CD14-positive monocyte (primary cell): ENCODE measurements at regions not wholly inside any gene's neighbourhood (a gene's known extent, or its start where the extent isn't known, plus 50 kb on each side); places are given as distances from the start of the nearest gene placed in this dataset.

Experiments used
- DNase-seq, 3 donors: peaks; one replicate each; pipeline ENCODE4 v3.0.0-alpha.2; 2011 to 2022
- H2AFZ ChIP-seq: 2 replicates; pipeline ENCODE4 v1.6.0; 2012; ENCODE audit warnings: mild to moderate bottlenecking, low read depth, low read length, inconsistent platforms; ENCODE audit not compliant: insufficient read depth, poor library complexity, severe bottlenecking
- H3K27ac ChIP-seq, 2 donors: 1 replicate in 1 of 2; 2 replicates in 1 of 2; pipeline ENCODE4 v1.5.1; 2012 to 2013; ENCODE audit warnings: low read length in 2 of 2, control low read depth in 1 of 2, inconsistent platforms in 1 of 2, low read depth in 1 of 2, mild to moderate bottlenecking in 1 of 2
- H3K27me3 ChIP-seq, 2 donors: one replicate each; pipeline versions ENCODE4 v1.6.0 to v1.6.1; 2011 to 2013; ENCODE audit warnings: low read length in 2 of 2; ENCODE audit not compliant: control insufficient read depth in 2 of 2, insufficient read depth in 2 of 2
- H3K36me3 ChIP-seq, 2 donors: replicated peaks in 1 of 2; 1 replicate in 1 of 2; 2 replicates in 1 of 2; pipeline versions ENCODE4 v1.5.1 to v1.6.1; 2012 to 2013; ENCODE audit warnings: low read length in 2 of 2, control low read depth in 1 of 2, inconsistent platforms in 1 of 2, mild to moderate bottlenecking in 1 of 2; ENCODE audit not compliant: insufficient read depth in 2 of 2, control insufficient read depth in 1 of 2
- H3K4me1 ChIP-seq, 2 donors: 1 replicate in 1 of 2; 2 replicates in 1 of 2; pipeline versions ENCODE4 v1.5.1 to v1.6.1; 2012 to 2013; ENCODE audit warnings: low read length in 2 of 2, control low read depth in 1 of 2, inconsistent platforms in 1 of 2, mild to moderate bottlenecking in 1 of 2, moderate library complexity in 1 of 2; ENCODE audit not compliant: insufficient read depth in 2 of 2, control insufficient read depth in 1 of 2
- H3K4me2 ChIP-seq: replicated peaks from 2 replicates; pipeline ENCODE3; 2012; ENCODE audit warnings: low read length, moderate library complexity, mild to moderate bottlenecking; ENCODE audit not compliant: poor library complexity, severe bottlenecking; ENCODE audit errors: extremely low read depth
- H3K4me3 ChIP-seq, 3 experiments: fragments of 200-600 bp in 1 of 3; sonication (generic) in 1 of 3; replicated peaks in 1 of 3; 1 replicate in 2 of 3; 2 replicates in 1 of 3; pipeline ENCODE4 v1.5.1; 2011 to 2013; ENCODE audit warnings: low read length in 3 of 3, mild to moderate bottlenecking in 3 of 3, control low read depth in 2 of 3, low read depth in 2 of 3, inconsistent platforms in 1 of 3, moderate library complexity in 1 of 3
- H3K79me2 ChIP-seq: 2 replicates; pipeline ENCODE4 v1.6.0; 2012; ENCODE audit warnings: mild to moderate bottlenecking, control low read depth, inconsistent platforms, low read length, moderate library complexity; ENCODE audit not compliant: insufficient read depth
- H3K9ac ChIP-seq: 2 replicates; pipeline ENCODE4 v1.6.0; 2017; ENCODE audit warnings: low read length, mild to moderate bottlenecking; ENCODE audit not compliant: insufficient read depth, poor library complexity, severe bottlenecking
- H3K9me3 ChIP-seq, 2 donors: replicated peaks in 1 of 2; 1 replicate in 1 of 2; 2 replicates in 1 of 2; pipeline versions ENCODE4 v1.5.1 to v1.6.1; 2012 to 2013; ENCODE audit warnings: low read length in 2 of 2, control low read depth in 1 of 2; ENCODE audit not compliant: control insufficient read depth in 1 of 2, insufficient read depth in 1 of 2
- H4K20me1 ChIP-seq: 2 replicates; pipeline ENCODE4 v1.6.0; 2012; ENCODE audit warnings: mild to moderate bottlenecking, low read length, control low read depth, moderate library complexity; ENCODE audit not compliant: insufficient read depth
- H3K27ac Mint-ChIP-seq, 7 donors: one replicate each; pipeline ENCODE4 v1.8.0; 2020; ENCODE audit warnings: mild to moderate bottlenecking in 7 of 7, mixed read lengths in 7 of 7, moderate library complexity in 6 of 7, inconsistent platforms in 2 of 7
- H3K27me3 Mint-ChIP-seq, 3 donors: one replicate each; pipeline ENCODE4 v1.8.0; 2021 to 2022; ENCODE audit warnings: low read depth in 3 of 3, mild to moderate bottlenecking in 3 of 3, mixed read lengths in 3 of 3, moderate library complexity in 3 of 3, inconsistent platforms in 1 of 3
- H3K36me3 Mint-ChIP-seq, 2 donors: one replicate each; pipeline ENCODE4 v1.8.0; 2020; ENCODE audit warnings: mixed read lengths in 2 of 2, inconsistent platforms in 1 of 2, mild to moderate bottlenecking in 1 of 2
- H3K4me1 Mint-ChIP-seq: one replicate; pipeline ENCODE4 v1.8.0; 2020; ENCODE audit warnings: mild to moderate bottlenecking, mixed read lengths
- H3K4me3 Mint-ChIP-seq, 2 donors: one replicate each; pipeline ENCODE4 v1.8.0; 2020; ENCODE audit warnings: mild to moderate bottlenecking in 2 of 2, mixed read lengths in 2 of 2, moderate library complexity in 1 of 2
- H3K9me3 Mint-ChIP-seq, 7 donors: one replicate each; pipeline ENCODE4 v1.8.0; 2020 to 2022; ENCODE audit warnings: mixed read lengths in 7 of 7, mild to moderate bottlenecking in 6 of 7, moderate library complexity in 6 of 7, inconsistent platforms in 2 of 7
- WGBS: methylation state at CpG from one replicate; pipeline ENCODE4 v1.1.5; 2013; ENCODE audit warnings: missing lambda C conversion rate; ENCODE audit not compliant: insufficient coverage; 5-methylcytosine and 5-hydroxymethylcytosine counted together
- intact Hi-C, 2 donors: fragments of 100-400 bp; cut with micrococcal nuclease; formaldehyde crosslinking; loops; one replicate each; pipeline versions ENCODE4 v1.15.0 to v1.15.1; 2023
- TF ChIP-seq, protein P1 (sequence below): fragments of 200-600 bp; IDR thresholded peaks from one replicate; pipeline ENCODE4 v1.8.0; 2022; ENCODE audit warnings: antibody characterized with exemption, mild to moderate bottlenecking

DNA sequence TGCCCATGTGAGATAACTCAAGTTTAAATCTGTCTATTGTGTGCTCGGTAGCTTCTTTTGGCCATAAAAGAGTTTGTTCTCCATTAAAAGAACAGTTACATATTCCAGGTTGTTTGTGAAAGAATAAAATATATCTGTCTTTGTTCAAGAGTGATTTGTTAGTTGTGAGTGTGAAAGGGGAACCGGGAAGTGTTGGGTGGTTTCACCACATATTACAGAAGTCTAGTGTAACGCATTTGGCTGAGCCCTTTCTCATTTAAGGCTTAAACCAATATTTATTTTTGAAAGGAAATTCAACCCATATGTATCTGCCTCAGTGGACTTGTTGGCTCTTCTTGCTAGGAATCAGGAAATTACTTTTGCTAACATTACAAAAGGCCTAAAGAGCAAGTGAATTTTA lies 54.1 kb upstream of the DMRTA1 start:
- H2AFZ ChIP-seq = no peak overlapping the region
- TF ChIP-seq, protein P1, sequence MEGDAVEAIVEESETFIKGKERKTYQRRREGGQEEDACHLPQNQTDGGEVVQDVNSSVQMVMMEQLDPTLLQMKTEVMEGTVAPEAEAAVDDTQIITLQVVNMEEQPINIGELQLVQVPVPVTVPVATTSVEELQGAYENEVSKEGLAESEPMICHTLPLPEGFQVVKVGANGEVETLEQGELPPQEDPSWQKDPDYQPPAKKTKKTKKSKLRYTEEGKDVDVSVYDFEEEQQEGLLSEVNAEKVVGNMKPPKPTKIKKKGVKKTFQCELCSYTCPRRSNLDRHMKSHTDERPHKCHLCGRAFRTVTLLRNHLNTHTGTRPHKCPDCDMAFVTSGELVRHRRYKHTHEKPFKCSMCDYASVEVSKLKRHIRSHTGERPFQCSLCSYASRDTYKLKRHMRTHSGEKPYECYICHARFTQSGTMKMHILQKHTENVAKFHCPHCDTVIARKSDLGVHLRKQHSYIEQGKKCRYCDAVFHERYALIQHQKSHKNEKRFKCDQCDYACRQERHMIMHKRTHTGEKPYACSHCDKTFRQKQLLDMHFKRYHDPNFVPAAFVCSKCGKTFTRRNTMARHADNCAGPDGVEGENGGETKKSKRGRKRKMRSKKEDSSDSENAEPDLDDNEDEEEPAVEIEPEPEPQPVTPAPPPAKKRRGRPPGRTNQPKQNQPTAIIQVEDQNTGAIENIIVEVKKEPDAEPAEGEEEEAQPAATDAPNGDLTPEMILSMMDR = no peak
- H4K20me1 ChIP-seq = no peaks in the 10 kb centered on the region
- 100% methylated on average over 1 of the region's 3 CpGs for WGBS
- H3K36me3 Mint-ChIP-seq = no peaks in the 10 kb centered on the region
- no peak overlapping the region for H3K27ac ChIP-seq
- H3K27me3 Mint-ChIP-seq = peaks cover 0 to 2% (median 2%) of the 10 kb centered on the region in 3 donors
- no peaks in the 10 kb centered on the region for H3K36me3 ChIP-seq
- no peak for DNase-seq
- peaks cover 0 to 8% (median 5%) of the 10 kb centered on the region in 7 donors for H3K9me3 Mint-ChIP-seq
- no peaks in the 10 kb centered on the region for H3K27me3 ChIP-seq
- H3K4me3 ChIP-seq = no peak overlapping the region
- no peaks in the 10 kb centered on the region for H3K79me2 ChIP-seq
- no peak overlapping the region for H3K9ac ChIP-seq
- H3K4me1 Mint-ChIP-seq = no peaks in the 10 kb centered on the region
- no peaks in the 10 kb centered on the region for H3K4me1 ChIP-seq
- H3K4me3 Mint-ChIP-seq = no peak overlapping the region
- intact Hi-C loops = no loop called here
- H3K27ac Mint-ChIP-seq = no peak overlapping the region
- H3K9me3 ChIP-seq = peaks cover 0 to 5% of the 10 kb centered on the region in 2 donors
- no peak overlapping the region for H3K4me2 ChIP-seq

DNA sequence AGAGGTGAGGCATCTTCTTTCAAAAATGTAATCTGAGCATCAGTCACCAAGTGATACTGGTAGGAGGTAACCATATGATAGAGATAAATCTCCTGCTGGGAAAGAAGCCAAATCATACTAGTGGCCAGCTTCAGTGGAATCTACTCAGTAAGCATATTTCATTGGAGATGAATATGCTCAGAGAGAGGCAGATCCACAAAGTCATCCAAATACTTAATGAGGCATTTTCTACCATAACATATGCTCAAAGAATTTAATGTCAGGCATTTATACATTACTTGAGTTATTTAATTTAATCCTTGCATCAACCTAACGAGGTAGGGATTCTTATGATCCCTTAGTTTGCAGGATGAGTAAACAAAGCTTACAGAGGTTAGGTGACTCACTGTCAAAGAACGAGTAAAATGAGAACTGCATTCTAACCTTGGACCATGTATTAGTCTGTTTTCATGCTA lies 50.9 kb upstream of the DMRTA1 start:
- H3K27me3 ChIP-seq = no peaks in the 10 kb centered on the region
- no peak for DNase-seq
- no peaks in the 10 kb centered on the region for H3K4me1 ChIP-seq
- Mint-ChIP-seq H3K27ac (peak overlapping the region in 1 of 7 donors; percentile 51), H3K36me3 (no peaks in the 10 kb centered on the region), H3K4me1 (no peaks in the 10 kb centered on the region), H3K27me3 (peaks cover 0 to 2% (median 2%) of the 10 kb centered on the region in 3 donors), H3K9me3 (peaks cover 0 to 10% (median 6%) of the 10 kb centered on the region in 7 donors), H3K4me3 (no peak overlapping the region)
- H3K27ac ChIP-seq = no peak overlapping the region
- no peak overlapping the region for H3K4me2 ChIP-seq
- no peak overlapping the region for H2AFZ ChIP-seq
- H3K36me3 ChIP-seq = no peaks in the 10 kb centered on the region
- H4K20me1 ChIP-seq = no peaks in the 10 kb centered on the region
- no peak overlapping the region for H3K9ac ChIP-seq
- peaks cover 0 to 5% of the 10 kb centered on the region in 2 donors for H3K9me3 ChIP-seq
- WGBS = no CpG with 5 or more reads among the region's 2 CpGs
- no peak overlapping the region for H3K4me3 ChIP-seq
- intact Hi-C loops = no loop called here
- no peaks in the 10 kb centered on the region for H3K79me2 ChIP-seq
- TF ChIP-seq, protein P1 = no peak
